Activated T-helper 9 cell treated with anti-CD3 and anti-CD28 coated beads, Interleukin-2, amount 50 U/mL, for 16 hours (primary cell): ENCODE measurements at regions not wholly inside any gene's neighbourhood (a gene's known extent, or its start where the extent isn't known, plus 50 kb on each side); places are given as distances from the start of the nearest gene placed in this dataset.
"Not testable (repeated sequence)": the region's sequence is repeated elsewhere in the genome, so short reads cannot be mapped to it uniquely, and the experiment has no call there.

ENCODE experiments used
- DNase-seq: peaks from one replicate; pipeline ENCODE4 v3.0.0-alpha.2; 2020; ENCODE audit warnings: low read depth

DNA sequence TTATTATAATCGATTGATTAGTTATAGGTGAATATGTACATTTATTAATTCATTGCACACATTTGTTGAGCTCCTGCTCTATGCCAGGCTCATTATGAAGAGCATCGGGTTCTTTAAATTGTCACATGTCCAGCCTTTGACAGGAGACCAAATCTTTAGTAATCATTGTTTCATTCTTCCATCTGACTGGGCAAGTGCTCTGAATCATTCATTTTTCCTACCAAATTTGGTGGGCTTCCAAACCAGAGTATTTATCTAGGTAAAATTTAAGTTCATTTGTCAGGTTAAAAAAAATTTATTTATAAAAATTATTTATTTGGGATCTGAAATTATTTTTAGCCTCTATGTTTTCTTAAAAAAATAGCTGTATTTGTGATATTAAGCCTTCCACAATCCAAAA lies 404.9 kb upstream of the MMS22L start:
- DNase-seq, result no peak

DNA sequence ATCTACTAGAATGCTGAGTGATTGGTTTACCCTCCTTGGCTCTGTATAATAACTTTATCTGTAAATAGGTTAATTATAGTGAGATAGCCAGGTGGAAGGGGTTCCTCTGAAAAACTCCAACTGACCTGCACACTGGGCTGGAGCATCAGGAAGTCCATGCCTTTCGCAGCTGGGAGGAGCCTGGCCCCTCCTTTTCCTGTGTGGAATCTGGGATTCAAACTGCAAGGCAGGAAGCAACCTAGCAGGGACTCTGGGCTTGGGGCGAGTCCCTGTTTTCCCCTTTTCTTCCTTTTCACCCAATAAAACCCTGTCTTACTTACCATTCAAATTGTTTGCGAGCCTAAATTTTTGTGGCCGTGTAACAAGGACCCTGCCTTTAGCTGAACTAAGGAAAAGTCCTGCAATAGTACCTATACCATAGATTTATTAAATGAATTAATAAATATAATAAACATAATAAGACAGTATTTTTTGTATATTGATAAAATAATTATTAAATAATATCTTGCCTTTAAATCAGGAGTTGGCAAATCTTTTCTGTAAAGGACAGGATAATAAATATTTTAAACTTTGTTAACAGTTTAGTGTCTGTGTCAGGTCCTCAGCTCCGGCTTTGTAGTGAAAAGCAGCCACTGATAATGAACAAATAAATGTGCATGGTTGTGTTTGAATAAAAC lies 406.2 kb upstream of the MMS22L start:
- no peak for DNase-seq

DNA sequence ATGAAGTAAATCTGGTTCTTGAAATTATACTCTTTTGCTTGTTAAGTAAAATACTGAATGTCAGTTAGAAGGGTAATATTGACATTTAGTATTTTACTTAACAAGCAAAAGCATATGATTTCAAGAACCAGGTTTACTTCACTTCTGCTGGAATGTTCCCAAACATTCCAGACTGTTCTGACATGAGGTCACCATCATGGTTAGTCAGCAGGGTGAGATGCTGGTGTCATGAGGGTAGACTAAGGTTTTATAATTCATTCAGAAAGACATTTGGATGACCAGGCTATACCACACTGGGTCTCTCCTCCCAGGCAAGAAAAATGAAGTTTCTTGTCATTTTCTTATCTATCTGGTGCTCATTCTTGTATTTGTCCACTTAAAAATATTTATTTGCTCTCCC lies 414.4 kb upstream of the MMS22L start:
- DNase-seq, result no peak

DNA sequence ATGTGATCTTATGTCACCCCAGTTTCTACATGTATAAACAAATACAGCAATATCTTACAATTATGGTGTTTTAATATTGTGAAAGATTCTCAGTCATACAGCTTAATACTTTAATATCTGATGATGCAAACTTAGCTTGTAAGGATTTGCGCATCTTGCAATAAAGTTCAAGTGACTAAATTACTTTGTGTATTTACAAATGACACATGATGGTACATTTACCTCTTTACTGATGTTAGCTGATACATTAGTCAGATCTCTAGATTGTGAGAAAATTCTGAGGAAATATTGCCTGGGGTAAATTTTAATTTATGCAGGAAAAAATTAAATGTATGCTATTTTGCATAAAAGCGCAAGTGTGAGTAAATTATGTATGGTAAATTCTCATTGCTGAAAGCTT lies 418.8 kb upstream of the MMS22L start:
- no peak for DNase-seq

GRCh38 chr6:97702248-97702647 lies 419.2 kb upstream of the MMS22L start:
- DNase-seq, result no peak

DNA sequence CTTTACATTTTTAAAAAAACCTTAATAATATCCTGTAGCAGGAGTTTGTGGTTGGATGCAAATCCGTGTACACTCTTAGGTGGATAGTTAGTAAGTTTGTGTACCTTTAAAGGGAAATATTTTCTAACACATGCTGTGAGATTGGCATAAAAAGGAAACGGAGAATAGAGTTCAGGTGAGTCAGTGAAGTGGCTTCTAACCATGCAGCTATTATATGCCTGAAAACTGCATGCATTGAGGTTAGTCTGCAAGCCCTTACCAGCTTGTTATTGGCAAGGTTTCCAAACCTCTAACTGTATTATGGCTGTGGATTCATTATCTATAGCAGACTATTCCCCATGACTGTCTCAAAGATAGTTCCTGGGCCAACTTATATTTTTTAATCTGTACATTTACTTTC lies 420.6 kb upstream of the MMS22L start:
- DNase-seq, result no peak

GRCh38 chr6:97705568-97705967 lies 422.6 kb upstream of the MMS22L start:
- DNase-seq, result no peak

DNA sequence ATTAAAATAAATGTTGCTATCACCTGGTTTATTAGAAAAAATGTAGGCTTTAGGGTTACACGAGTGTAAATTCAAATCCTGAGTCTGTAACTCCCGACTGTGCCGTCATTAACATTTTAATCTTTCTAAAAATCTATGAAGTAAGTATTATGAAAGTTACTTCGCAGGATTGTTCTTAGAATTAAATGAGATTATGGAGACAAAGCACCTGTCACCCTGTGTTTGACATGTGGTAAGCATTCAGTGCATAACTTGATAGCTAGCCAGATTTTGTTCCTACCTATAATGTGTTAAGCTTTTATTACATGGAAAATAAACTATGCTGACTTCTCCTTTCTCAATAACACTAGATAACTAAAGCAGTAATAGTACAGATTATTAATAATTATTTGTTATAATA lies 429.7 kb upstream of the MMS22L start:
- no peak for DNase-seq

DNA sequence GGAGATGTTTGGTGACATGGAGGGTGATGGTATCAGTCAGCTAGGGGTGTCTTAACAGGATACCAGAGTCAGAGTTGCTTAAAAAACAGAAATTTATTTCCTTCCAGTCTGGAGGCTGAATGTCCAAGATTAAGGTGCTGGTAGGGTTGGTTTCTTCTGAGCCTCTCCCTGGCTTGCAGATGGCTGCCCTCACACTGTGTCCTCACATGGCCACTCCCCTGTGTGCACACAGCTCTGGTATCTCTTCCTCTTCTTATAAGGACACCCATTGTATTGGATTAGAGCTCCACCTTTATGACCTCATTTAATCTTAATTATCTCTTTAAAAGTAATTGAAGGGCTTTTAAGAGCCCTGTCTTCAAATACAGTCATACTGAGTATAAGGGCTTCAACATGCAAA lies 431.8 kb upstream of the MMS22L start:
- no peak for DNase-seq

DNA sequence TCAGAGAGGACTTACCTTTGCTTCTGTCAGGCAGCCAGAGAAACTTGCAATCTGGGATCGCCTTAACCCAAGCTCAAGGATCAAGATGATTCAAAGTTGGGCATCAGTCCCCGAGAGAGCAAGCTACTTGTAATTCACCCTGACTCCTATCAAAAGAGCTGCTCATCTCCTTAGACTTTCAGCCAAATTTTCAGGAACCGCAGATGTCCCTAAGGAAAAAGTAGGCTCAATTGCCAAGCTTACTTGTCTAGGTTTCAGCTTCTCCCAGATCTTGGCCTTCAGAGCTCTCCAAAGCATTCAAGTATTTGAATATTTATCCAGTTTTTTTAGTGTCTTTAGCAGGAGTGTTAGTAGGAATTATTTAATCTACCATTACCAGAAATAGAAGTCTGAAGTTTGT lies 434.1 kb upstream of the MMS22L start:
- no peak for DNase-seq

- DNase-seq, result no peak
Measured at GRCh38 chr6:97726378-97726777, 443.4 kb upstream of the MMS22L start.

DNA sequence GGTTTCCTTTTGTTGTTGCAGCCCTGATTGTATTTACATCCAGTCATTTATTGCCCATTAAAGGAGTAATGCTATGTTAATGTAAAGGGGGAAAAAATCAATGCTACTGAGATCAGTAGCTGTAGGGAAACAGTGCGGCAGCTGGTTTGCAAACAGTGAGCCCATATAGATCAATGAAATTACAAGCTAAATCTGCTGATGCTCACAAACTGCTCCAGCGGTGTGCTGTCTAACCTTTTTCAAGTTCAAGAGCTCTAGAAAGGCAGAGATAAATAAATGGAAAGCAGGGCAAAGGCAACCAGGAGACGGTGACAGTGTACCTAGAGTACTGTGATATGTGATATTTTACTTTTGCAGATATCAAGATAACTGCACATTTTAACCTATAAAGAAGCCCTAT lies 449.0 kb upstream of the MMS22L start:
- DNase-seq, result no peak

DNA sequence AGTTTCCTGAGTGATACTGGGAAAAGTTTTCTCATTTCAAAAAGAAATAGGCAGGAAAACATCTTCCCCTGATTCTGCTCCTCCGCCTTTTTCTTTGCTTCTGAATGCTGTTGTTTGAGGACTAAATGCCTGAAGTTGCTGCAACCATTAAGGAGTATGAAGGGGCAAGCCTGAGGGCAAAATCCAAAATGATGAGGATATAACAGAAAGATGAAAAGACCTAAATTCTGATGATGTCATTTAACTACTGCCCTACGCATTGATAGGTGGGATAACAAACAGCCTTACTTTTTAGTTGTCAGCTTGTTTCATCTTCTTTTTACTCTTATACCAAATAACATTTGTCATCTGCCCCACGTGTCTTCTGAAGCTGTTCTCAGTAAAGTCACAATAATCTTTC lies 474.6 kb upstream of the MMS22L start:
- no peak for DNase-seq

- DNase-seq, result no peak
Measured at GRCh38 chr6:97765461-97765860, 482.4 kb upstream of the MMS22L start.

- no peak for DNase-seq
Measured at GRCh38 chr6:97771372-97771771, 488.4 kb upstream of the MMS22L start.

- no peak for DNase-seq
Measured at GRCh38 chr6:97775012-97775411, 492.0 kb upstream of the MMS22L start.

DNA sequence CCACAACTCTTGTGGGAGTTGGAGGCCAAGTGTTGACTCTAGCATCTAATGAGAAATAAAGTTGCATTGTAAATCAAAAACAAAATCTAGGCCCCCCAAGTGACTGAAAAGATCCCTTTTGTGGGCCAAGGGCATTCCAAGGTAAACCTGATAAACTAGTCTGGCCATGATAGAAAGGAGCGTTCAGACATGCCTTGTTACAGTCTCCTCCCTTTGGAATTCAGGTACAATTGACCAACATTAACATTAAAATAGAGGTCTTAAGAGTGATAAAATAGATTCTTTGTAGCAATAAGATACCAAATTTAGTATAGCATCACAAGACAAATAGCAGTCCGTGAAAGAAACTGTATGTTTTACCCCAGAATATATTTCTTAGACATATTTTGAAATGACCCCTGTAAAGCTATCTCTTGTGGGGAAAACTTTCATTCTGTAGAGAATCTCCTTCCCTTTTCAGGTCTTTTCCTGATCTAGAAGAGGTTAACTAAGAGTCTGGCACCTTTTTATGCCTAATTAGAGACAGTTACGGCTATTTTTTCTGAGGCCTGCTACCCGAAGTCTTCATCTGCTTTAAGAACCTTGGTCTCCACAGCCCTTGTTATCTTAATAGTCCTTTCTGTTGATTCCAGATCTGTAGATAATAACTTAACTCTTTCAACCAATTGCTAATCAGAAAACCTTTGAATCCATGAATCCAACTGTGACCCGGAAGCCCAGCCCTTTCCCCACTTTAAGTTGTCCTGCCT lies 495.4 kb upstream of the MMS22L start:
- DNase-seq, result no peak

GRCh38 chr6:97779039-97779766 lies 496.2 kb upstream of the MMS22L start:
- not testable (repeated sequence) for DNase-seq

DNA sequence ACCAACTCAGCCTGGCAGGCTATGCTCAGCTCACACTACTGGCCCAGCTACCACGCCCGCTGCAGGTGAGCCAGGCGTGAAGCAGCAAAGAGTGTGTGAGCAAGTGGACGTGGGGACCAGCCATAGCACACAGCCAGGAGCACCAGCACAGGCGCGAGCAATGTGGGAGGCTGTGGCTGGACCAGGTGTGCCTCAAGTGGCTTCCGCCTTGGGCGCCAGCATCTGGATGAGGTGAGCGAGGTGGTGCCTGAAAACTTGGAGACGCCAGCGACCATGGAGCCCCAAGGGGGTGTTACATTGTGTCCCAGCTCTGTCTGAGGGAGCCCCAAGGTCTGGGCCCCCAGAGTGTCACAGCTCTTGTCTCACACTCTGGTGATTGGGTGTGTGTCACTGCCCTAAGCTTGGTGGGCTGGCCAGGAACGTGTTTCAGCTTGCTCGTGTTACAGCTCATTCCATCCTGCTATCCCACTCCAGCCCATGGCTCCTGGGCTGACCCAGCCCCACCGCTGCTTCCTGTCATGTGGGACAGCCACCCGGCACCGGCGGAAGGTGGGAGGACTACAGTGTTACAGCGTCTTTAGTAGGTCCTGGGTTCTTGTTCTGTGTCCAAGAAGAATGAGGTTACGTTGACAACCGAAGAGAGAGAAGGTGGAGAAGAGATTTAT lies 508.0 kb upstream of the MMS22L start:
- DNase-seq, result no peak

DNA sequence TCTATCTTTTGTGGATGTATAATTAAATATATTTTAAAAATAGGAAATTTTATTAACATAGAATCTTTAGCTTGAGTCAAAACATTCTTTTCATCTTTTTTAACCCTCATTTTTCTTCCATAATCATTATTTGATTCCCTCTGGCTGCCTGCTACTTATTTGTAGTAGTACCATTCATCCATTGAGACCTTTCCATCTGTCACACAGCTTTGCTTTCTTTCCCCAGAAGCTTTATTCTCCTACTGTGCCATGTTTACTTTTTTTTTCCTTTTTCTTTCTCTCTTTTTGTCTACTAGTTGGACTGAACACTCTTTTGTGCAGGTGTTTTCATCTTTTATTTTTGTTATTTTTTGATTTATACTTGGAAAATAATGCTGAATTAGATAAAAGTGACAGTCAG lies 522.6 kb upstream of the MMS22L start:
- no peak for DNase-seq

- no peak for DNase-seq
Measured at GRCh38 chr6:97812940-97813339, 529.9 kb upstream of the MMS22L start.

- DNase-seq, result no peak
Measured at GRCh38 chr6:97813889-97814567, 531.0 kb upstream of the MMS22L start.
